ENCODE measurements at regions not wholly inside any gene's neighbourhood (a gene's known extent, or its start where the extent isn't known, plus 50 kb on each side); places are given as distances from the start of the nearest gene placed in this dataset.

GRCh38 chr18:55763298-55763697 lies 175.3 kb upstream of the TCF4 start:
- Histone ChIP-seq H3K9ac (replicated peaks in 1 of 4; ENCODE audit: extremely low read depth in 1 of 4, low read depth in 3 of 4, low read length in 3 of 4) (no peak overlapping the region), H2BK20ac (ENCODE audit: low read length) (no peak overlapping the region), H2BK12ac (ENCODE audit: low read depth, low read length) (no peak overlapping the region), H4K20me1 (replicated peaks in 1 of 2; ENCODE audit: control insufficient read depth in 1 of 2, insufficient read depth in 2 of 2, low read length in 2 of 2) (no peaks in the 10 kb centered on the region), H2AFZ (ENCODE audit: low read length) (no peak overlapping the region), H3K14ac (ENCODE audit: insufficient read length) (no peak overlapping the region), H3K9me3 (ENCODE audit: insufficient read depth in 2 of 2, low read depth in 1 of 2, low read length in 1 of 2) (no peaks in the 10 kb centered on the region), H2BK120ac (replicated peaks; ENCODE audit: low read depth, low read length) (no peak overlapping the region), H3K18ac (ENCODE audit: extremely low read depth, low read length) (no peak overlapping the region), H3K79me1 (ENCODE audit: low read depth, low read length) (no peaks in the 10 kb centered on the region), H3K27me3 (replicated peaks in 1 of 4; ENCODE audit: control insufficient read depth in 3 of 4, extremely low read depth in 1 of 4, insufficient read depth in 3 of 4, low read length in 3 of 4) (no peaks in the 10 kb centered on the region), H4K91ac (replicated peaks; ENCODE audit: insufficient read length, low read length) (no peak overlapping the region), H3K23ac (ENCODE audit: insufficient read length) (no peak overlapping the region), H3K23me2 (ENCODE audit: low read depth, low read length) (no peaks in the 10 kb centered on the region), H3K79me2 (ENCODE audit: control insufficient read depth in 1 of 2, insufficient read depth in 2 of 2, low read length in 2 of 2) (no peaks in the 10 kb centered on the region), H3K4me3 (ENCODE audit: extremely low read depth in 1 of 4, insufficient read depth in 2 of 4, low read depth in 3 of 4, low read length in 4 of 4) (no peak overlapping the region), H3K27ac (ENCODE audit: low read depth, low read length) (no peak overlapping the region), H3K4me1 (replicated peaks in 1 of 4; ENCODE audit: control insufficient read depth in 3 of 4, insufficient read depth in 4 of 4, low read length in 3 of 4) (peaks cover 0 to 8% (median 2%) of the 10 kb centered on the region in 4 experiments; a peak in 3 of 7 replicates), H3K36me3 (ENCODE audit: control insufficient read depth in 2 of 4, insufficient read depth in 4 of 4, low read length in 3 of 4) (no peaks in the 10 kb centered on the region), H2AK5ac (ENCODE audit: low read depth, low read length) (no peak overlapping the region), H3K4me2 (ENCODE audit: insufficient read depth in 1 of 2, low read depth in 2 of 2, low read length in 2 of 2) (no peak overlapping the region), H4K5ac (ENCODE audit: insufficient read length, low read depth, low read length) (no peak overlapping the region), H3K4ac (replicated peaks; ENCODE audit: insufficient read length, low read depth, low read length) (no peak overlapping the region), H3K56ac (replicated peaks; ENCODE audit: insufficient read length, low read depth, low read length) (no peak overlapping the region), H2BK15ac (ENCODE audit: low read length) (no peak overlapping the region), H2BK5ac (ENCODE audit: low read depth, low read length) (no peak overlapping the region), H4K8ac (ENCODE audit: extremely low read depth, insufficient read depth, low read length) (no peak overlapping the region)
- no peak for FAIRE-seq
- CTCF ChIA-PET (ENCODE audit: partially characterized antibody), result interaction anchor here (0.6 to 1.6 kb wide), 5 partner anchors 9 to 529 kb away, joined by 3 to 5 read pairs (median 3); no protein-coding TSS in a partner anchor
- WGBS, 2 experiments (ENCODE audit: extremely low coverage in 1 of 2, insufficient coverage in 1 of 2, insufficient read length in 1 of 2, insufficient replicate concordance in 2 of 2, low coverage in 1 of 2, low lambda C conversion rate in 2 of 2, missing lambda C conversion rate in 1 of 2), result 85% methylated on average over 2 of the region's 2 CpGs; no CpG with 5 or more reads in 1 of the 2 experiments
- no peak for DNase-seq (ENCODE audit: low read depth in 1 of 2, low spot score in 2 of 2)
- POLR2A ChIA-PET (ENCODE audit: partially characterized antibody), result interaction anchor here (1.0 to 1.1 kb wide), 3 partner anchors 9 to 18 kb away, joined by 3 to 5 read pairs (median 3); no protein-coding TSS in a partner anchor
- TF ChIP-seq NANOG (IDR thresholded peaks at IDR 0.05; ENCODE audit: insufficient read depth, low read depth, low read length, poor library complexity, severe bottlenecking), result no peak
- no peak for TF ChIP-seq KDM1A (IDR thresholded peaks at IDR 0.05; ENCODE audit: borderline replicate concordance, low read length)
- no peak for TF ChIP-seq KDM5A (IDR thresholded peaks at IDR 0.05; ENCODE audit: low read length)
- TF ChIP-seq GTF2F1 (IDR thresholded peaks at IDR 0.05; ENCODE audit: borderline replicate concordance, low read depth, low read length), result no peak

Data from H1 (cell line).